Activated T-helper 1 cell treated with anti-CD3 and anti-CD28 coated beads, Interleukin-12 subunit alpha, Interleukin-12 subunit beta, Interleukin-2, Interleukin-4 antibody, amounts not matched to agents 30 ng/mL and 10 ng/mL and 1 ng/mL, durations not matched to agents 14 hours and 24 hours and 36 hours (primary cell): ENCODE measurements at regions not wholly inside any gene's neighbourhood (a gene's known extent, or its start where the extent isn't known, plus 50 kb on each side); places are given as distances from the start of the nearest gene placed in this dataset.

Source experiments
- DNase-seq: peaks from one replicate; pipeline ENCODE4 v3.0.0; 2021; ENCODE audit warnings: low spot score
- H3K27ac Mint-ChIP-seq: one replicate; pipeline ENCODE4 v1.8.0; 2021; ENCODE audit warnings: mild to moderate bottlenecking, mixed read lengths
- H3K27me3 Mint-ChIP-seq: one replicate; pipeline ENCODE4 v1.8.0; 2022; ENCODE audit warnings: mild to moderate bottlenecking, moderate library complexity, mixed read lengths; ENCODE audit not compliant: insufficient read depth
- H3K36me3 Mint-ChIP-seq: one replicate; pipeline ENCODE4 v1.8.0; 2021; ENCODE audit warnings: low read depth, mixed read lengths
- H3K4me1 Mint-ChIP-seq: one replicate; pipeline ENCODE4 v1.8.0; 2021; ENCODE audit warnings: low read depth, mixed read lengths
- H3K4me3 Mint-ChIP-seq: one replicate; pipeline ENCODE4 v1.8.0; 2021; ENCODE audit warnings: mild to moderate bottlenecking, moderate library complexity, mixed read lengths
- H3K9me3 Mint-ChIP-seq: one replicate; pipeline ENCODE4 v1.8.0; 2021; ENCODE audit warnings: mixed read lengths
- intact Hi-C: fragments of 100-400 bp; cut with micrococcal nuclease; formaldehyde crosslinking; loops from one replicate; pipeline ENCODE4 v1.15.1; 2024

DNA sequence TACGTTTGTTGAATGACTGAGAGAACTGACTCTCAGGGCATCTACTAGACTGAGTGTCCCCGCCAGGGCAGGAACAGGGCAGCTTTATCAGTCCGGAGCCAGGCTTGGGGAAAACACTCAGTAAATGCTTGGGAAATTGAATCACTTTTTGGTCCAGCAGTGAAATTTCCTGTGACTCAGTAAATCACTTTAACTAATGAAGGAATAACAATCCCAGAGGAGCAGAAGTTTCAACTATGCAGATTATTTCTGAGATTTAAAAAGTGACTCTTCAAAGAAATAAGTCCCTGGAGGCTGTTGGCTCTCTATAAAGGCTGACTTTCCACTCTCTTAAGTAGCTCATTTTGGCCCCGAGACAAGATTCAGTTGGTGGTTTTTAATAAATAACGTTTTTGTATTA is 101.8 kb downstream of the FOXL1 start:
- Mint-ChIP-seq H3K27me3 (peaks cover 4% of the 10 kb centered on the region), H3K27ac (no peak overlapping the region), H3K9me3 (peaks cover 6% of the 10 kb centered on the region), H3K4me3 (no peak overlapping the region), H3K36me3 (peaks cover 1% of the 10 kb centered on the region), H3K4me1 (no peaks in the 10 kb centered on the region)
- no peak for DNase-seq
- intact Hi-C loops = no loop called here

DNA sequence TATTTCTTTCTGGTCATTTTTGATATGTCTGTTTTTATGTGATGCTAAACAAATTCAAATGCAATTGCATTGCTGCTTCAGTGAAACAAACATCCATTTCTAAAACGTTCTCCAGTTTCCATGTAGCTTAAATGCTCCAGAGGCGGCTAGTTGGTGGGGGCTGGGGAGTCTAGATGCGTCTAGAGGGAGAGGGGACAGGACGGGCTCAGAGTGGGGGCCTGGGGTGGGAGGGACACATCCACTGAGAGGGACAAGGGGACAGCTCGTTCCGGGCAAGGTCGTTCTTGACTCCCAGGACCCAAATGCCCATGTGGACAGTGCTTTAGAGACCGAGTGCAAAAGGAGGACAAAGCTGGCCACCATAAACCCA is 102.3 kb downstream of the FOXL1 start:
- Mint-ChIP-seq H3K36me3 (peaks cover 1% of the 10 kb centered on the region), H3K27me3 (peaks cover 4% of the 10 kb centered on the region), H3K4me3 (no peak overlapping the region), H3K27ac (no peak overlapping the region), H3K4me1 (no peaks in the 10 kb centered on the region), H3K9me3 (peaks cover 6% of the 10 kb centered on the region)
- no peak for DNase-seq
- intact Hi-C loops = no loop called here

DNA sequence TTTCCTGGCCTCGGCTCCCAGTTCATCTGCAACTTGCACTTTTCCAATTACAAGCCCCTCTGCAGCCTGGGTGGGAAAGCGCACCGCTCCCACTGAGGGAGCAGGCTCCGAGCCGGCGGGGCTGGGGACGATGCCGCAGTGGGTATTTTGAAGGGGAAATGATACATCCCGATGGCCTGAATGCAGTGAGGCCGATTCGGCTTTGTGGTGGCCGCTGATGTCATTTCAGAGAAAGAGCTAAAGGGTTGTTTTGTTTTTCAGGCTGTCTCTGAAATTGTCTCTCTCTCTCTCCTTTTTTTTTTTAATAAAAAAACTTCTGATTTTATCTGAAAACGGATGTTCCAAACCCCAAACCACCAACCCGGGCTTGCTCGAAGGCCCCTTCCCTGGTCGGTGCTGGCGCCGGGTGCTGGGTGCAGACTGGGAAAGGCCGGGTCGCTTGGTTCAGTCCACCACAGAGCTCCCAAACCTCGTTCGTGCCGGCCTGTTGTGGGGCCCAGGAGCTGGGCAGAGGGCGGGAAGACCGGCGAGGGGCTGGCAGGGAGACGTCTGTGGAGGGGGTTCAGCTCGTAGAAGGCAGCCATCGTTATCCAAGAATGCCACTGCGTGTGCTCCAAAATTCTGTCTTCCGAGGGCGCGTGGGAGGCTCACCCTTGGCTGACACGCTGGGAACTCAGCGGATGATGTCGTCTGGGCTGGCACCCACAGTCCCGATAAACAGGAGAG is 102.8 kb downstream of the FOXL1 start:
- Mint-ChIP-seq H3K27me3 (peaks cover 4% of the 10 kb centered on the region), H3K4me3 (no peak overlapping the region), H3K27ac (no peak overlapping the region), H3K36me3 (peaks cover 1% of the 10 kb centered on the region), H3K4me1 (no peaks in the 10 kb centered on the region), H3K9me3 (peaks cover 6% of the 10 kb centered on the region)
- DNase-seq = no peak
- intact Hi-C loops = no loop called here

DNA sequence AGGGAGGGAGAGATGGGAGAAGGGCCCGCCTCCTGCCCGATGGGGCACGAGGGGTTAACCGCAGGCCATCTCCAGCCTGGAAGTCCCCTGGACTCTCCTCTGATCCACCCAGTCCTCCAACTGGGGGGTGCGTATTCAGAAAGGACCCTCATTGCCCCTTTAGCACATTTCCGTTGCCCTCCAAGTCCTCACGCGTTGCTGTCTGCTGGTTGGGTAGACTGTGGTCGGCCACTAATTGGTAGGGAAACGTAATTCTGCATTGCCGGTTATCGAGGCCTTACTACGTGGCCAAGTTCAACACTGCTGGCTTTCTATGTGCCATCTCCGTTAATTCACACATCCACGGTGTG is 103.4 kb downstream of the FOXL1 start:
- Mint-ChIP-seq H3K27me3 (peaks cover 4% of the 10 kb centered on the region), H3K4me1 (no peaks in the 10 kb centered on the region), H3K27ac (no peak overlapping the region), H3K36me3 (peaks cover 1% of the 10 kb centered on the region), H3K9me3 (peaks cover 6% of the 10 kb centered on the region), H3K4me3 (no peak overlapping the region)
- no peak for DNase-seq
- intact Hi-C loops = no loop called here

DNA sequence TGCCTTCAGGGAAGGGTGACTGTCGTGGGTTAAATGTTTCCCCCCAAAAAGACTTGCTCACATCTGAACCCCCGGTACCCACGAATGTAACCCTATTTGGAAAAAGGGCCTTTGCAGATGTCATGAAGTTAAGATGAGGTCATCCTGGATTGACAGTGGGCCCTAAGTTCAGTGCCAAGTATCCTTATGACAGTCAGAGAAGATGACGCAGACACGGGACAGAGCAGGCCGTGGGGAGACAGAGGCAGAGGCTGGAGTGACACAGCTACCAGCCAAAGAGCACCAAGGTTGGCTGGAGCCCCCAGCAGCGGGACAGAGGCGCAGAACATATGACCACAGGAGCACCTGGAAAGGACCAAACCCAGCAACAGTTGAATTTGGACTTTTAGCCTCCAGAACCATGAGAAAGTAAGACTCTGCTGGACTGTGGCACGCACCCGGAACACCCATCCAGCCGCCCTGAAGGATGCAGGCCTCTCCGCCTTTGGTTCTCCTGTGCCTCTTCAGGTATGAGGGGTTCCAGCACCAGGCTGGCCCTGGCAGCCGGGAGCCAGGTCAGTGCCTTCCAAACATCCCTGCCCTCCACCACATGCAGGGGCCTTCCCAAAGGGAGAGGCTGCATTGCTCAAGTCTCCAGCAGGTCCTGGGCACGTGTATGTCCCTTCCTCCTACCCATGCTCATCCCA is 104.0 kb downstream of the FOXL1 start:
- Mint-ChIP-seq H3K4me3 (no peak overlapping the region), H3K27ac (no peak overlapping the region), H3K4me1 (no peaks in the 10 kb centered on the region), H3K36me3 (peaks cover 1% of the 10 kb centered on the region), H3K9me3 (peaks cover 6% of the 10 kb centered on the region), H3K27me3 (peaks cover 4% of the 10 kb centered on the region)
- intact Hi-C loops = no loop called here
- DNase-seq = no peak

DNA sequence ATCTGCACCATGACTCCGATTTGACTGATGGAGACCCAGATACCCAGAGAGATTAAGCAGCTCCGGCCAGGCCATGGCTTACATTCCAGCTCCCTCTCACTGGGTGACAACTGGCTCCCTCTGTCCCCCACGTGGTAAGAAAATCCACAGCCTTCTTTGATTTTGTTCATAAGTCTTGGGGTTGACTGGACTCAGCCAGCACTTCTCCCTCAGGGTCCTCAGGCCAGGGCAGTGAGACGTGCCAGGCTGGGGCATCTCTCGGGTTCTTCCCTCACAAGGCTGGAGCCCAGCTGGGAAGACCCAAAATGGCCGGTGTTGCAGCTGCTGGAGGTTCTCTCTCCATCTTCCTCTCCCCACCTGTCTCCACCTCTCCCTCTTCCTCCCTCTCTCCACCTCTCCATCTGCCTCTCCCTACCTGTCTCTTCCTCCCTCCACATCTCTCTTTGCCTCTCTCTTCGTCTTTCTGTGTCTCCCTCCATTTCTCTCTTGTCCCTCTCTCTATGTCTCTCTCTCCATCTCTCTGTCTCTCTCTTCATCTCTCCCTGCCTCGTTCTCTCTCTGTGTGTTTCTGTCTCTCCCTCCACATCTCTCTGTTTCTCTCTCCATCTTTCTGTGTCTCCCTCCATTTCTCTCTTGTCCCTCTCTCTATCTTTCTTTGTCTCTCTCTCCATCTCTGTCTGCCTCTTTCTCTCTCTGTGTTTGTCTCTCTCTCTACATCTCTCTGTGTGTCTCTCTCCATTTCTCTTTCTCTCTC is 105.3 kb downstream of the FOXL1 start:
- DNase-seq = no peak
- H3K27ac Mint-ChIP-seq = no peak overlapping the region
- no peak overlapping the region for H3K4me3 Mint-ChIP-seq
- peaks cover 1% of the 10 kb centered on the region for H3K36me3 Mint-ChIP-seq
- H3K4me1 Mint-ChIP-seq = no peaks in the 10 kb centered on the region
- peaks cover 4% of the 10 kb centered on the region for H3K27me3 Mint-ChIP-seq
- H3K9me3 Mint-ChIP-seq = peaks cover 6% of the 10 kb centered on the region
- intact Hi-C loops = no loop called here

DNA sequence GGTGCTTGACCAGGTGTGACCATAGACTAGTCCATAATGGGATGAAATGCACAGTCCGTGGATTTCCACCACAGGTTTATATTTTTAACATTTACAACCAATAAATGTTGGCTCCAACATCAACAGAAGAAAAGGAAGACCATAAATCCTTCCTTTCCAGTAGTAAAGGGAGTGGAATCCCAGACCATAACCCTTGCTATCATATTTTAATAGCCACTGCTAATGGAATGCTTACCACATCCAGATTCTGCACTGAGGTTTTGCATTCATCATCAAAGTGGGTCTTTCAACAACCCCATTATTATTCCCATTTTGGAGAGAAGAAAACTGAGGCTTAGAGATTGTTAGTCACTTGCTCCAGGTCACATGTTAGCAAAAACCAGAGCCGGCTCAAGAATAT is 106.7 kb downstream of the FOXL1 start:
- no peaks in the 10 kb centered on the region for H3K36me3 Mint-ChIP-seq
- H3K27me3 Mint-ChIP-seq = peaks cover 4% of the 10 kb centered on the region
- DNase-seq = no peak
- H3K9me3 Mint-ChIP-seq = no peaks in the 10 kb centered on the region
- no peak overlapping the region for H3K4me3 Mint-ChIP-seq
- H3K27ac Mint-ChIP-seq = no peak overlapping the region
- no peaks in the 10 kb centered on the region for H3K4me1 Mint-ChIP-seq
- intact Hi-C loops = no loop called here

DNA sequence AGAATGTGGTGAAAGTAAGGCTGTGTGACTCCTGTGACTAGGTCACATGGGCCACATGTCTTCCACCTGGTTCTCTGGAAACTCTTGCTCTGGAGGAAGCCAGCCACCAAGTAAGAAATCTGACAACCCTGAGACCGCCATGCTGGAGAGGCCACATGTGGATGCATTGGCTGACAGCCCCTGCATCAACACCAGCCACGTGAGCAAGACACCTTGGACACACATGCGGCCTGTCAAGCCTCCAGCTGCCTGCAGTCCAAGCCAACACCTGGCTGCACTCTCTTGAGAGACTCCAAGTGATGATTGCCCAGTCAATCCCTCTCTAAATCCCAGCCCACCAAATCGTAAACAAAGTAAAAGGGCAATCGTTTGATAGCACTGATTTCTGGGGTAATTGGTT is 112.6 kb downstream of the FOXL1 start:
- H3K27me3 Mint-ChIP-seq = no peaks in the 10 kb centered on the region
- H3K4me3 Mint-ChIP-seq = no peak overlapping the region
- no peak overlapping the region for H3K27ac Mint-ChIP-seq
- H3K36me3 Mint-ChIP-seq = no peaks in the 10 kb centered on the region
- no peaks in the 10 kb centered on the region for H3K9me3 Mint-ChIP-seq
- DNase-seq = no peak
- H3K4me1 Mint-ChIP-seq = no peaks in the 10 kb centered on the region
- intact Hi-C loops = no loop called here

DNA sequence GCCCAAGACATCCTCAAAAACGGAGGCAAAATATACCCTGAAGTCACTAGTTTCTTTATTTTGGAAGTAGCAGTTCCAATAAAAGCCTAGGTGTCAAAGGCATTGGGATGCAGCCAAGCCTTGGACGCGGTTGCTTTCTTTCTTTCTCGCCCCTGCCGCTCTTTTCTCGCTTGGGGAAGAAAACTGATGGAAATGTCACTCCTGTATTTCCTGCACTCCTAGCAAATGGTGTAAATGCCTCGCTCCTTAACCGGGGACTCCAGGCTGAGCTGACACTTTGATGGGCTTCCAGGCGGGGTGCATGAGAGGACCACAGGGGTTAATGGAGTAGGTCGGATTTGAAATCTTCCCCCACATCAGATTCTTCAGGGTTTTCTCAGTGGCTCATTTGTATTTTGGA is 114.1 kb downstream of the FOXL1 start:
- no peak overlapping the region for H3K4me3 Mint-ChIP-seq
- no peaks in the 10 kb centered on the region for H3K4me1 Mint-ChIP-seq
- H3K27ac Mint-ChIP-seq = no peak overlapping the region
- no peaks in the 10 kb centered on the region for H3K36me3 Mint-ChIP-seq
- no peaks in the 10 kb centered on the region for H3K9me3 Mint-ChIP-seq
- H3K27me3 Mint-ChIP-seq = peaks cover 2% of the 10 kb centered on the region
- intact Hi-C loops = no loop called here
- DNase-seq = no peak

DNA sequence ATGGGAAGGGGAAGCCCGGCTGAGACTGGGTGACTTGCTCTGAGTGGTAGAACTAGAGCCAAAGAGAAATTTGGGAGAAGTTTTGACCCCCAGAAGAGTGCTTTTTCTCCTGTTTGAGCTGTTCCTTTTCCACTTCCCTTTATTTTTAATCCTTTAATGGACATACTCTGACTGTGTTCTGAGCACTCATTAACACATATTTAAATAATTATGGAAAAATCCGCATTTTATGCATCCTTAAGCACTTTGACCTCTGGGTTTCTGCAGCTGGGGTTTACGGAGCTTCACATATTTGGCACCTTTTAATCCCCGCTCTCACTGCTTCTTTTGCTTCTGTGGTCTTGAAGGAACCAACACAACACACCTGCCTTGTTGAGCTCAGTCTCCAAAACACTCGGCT is 114.7 kb downstream of the FOXL1 start:
- Mint-ChIP-seq H3K9me3 (no peaks in the 10 kb centered on the region), H3K36me3 (no peaks in the 10 kb centered on the region), H3K27me3 (peaks cover 2% of the 10 kb centered on the region), H3K4me3 (no peak overlapping the region), H3K4me1 (no peaks in the 10 kb centered on the region), H3K27ac (no peak overlapping the region)
- intact Hi-C loops = no loop called here
- DNase-seq = no peak

DNA sequence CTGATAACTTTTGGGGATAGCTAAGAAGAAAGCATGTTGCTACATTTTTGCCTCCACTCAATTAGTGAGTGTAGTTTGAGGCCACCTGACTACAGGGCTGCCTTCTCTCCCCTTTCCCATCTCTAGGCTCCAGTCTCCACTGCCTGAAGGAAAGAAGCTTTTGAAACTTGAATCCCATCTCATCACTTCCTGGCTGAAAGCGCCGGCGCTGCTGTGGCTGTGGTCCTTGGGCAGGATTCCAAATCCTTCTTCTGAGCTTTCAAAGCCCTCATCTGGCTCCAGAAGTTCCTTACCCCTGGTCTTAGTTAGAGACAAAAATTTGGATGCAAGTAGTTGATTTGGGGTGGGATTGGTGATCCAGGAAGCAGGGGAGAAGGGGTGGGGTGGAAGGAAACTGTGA is 119.4 kb downstream of the FOXL1 start:
- H3K4me1 Mint-ChIP-seq = no peaks in the 10 kb centered on the region
- H3K4me3 Mint-ChIP-seq = no peak overlapping the region
- no peaks in the 10 kb centered on the region for H3K36me3 Mint-ChIP-seq
- H3K9me3 Mint-ChIP-seq = no peaks in the 10 kb centered on the region
- no peak overlapping the region for H3K27ac Mint-ChIP-seq
- peaks cover 7% of the 10 kb centered on the region for H3K27me3 Mint-ChIP-seq
- intact Hi-C loops = no loop called here
- no peak for DNase-seq

DNA sequence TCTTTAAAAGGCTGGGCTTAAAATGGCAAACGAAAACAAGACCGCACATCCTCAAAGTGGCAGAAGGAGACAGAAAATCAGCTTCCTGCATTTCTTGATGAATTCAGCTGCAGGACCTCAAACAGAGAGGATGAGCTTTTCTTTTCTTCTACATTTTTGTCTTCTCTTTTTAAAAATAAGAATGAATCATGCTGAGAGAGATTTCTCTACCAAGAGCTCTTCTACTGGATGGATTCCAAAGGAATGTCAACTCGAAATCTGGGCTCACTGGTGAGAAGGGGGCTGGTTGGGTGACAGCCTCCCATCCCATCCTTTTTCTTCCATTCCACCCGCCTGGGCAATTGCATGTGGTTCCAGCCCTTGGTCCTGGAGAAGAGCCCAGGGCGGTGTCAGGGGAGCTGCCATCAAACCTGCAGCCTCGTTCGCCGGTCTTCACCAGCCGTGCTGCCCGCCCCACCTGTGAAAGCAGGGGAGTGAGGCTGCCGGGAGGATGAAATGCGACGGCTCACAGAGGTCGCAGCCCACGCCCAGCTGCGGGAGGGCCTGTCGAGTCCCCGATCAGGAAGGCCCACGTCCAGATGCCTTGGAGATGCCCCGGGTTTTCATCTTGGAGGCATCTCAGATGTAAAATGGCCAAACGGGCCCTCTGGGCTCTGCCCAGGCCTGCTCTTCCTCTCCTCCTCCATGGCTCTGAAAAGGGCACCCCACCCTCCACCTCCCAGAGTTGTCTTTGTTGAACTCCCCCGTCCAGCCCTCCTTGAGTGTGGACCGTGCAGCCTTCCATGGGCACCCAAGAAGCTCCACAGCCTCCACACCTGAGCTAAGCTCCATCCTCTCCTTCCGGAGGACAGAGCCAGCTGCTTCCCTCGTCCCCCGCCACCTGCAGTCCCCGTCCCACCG is 121.9 kb downstream of the FOXL1 start:
- H3K4me1 Mint-ChIP-seq = no peaks in the 10 kb centered on the region
- intact Hi-C loops = no loop called here
- H3K36me3 Mint-ChIP-seq = no peaks in the 10 kb centered on the region
- H3K27ac Mint-ChIP-seq = no peak overlapping the region
- H3K4me3 Mint-ChIP-seq = no peak overlapping the region
- H3K9me3 Mint-ChIP-seq = peaks cover 8% of the 10 kb centered on the region
- no peak for DNase-seq
- peaks cover 10% of the 10 kb centered on the region for H3K27me3 Mint-ChIP-seq
